Transverse colon (tissue), 4 donors: ENCODE measurements at regions not wholly inside any gene's neighbourhood (a gene's known extent, or its start where the extent isn't known, plus 50 kb on each side); places are given as distances from the start of the nearest gene placed in this dataset.

Experiments
- DNase-seq: peaks from one replicate; pipeline ENCODE4 v3.0.0-alpha.2; 2019
- H3K27ac ChIP-seq, 4 donors: fragments of 200-600 bp; sonication (generic); 2 replicates each; pipeline ENCODE4 v1.5.1; 2016 to 2018; ENCODE audit warnings: inconsistent platforms in 4 of 4
- H3K27me3 ChIP-seq: fragments of 200-600 bp; sonication (generic); 2 replicates; pipeline ENCODE4 v1.5.1; 2017; ENCODE audit warnings: inconsistent platforms
- H3K36me3 ChIP-seq, 4 donors: fragments of 200-600 bp; sonication (generic); 2 replicates each; pipeline ENCODE4 v1.5.1; 2017 to 2019; ENCODE audit warnings: inconsistent platforms in 4 of 4
- H3K4me1 ChIP-seq, 4 donors: fragments of 200-600 bp; sonication (generic); 2 replicates each; pipeline ENCODE4 v1.5.1; 2017 to 2020; ENCODE audit warnings: inconsistent platforms in 4 of 4
- H3K4me3 ChIP-seq, 4 donors: fragments of 200-600 bp; sonication (generic); 1 replicate in 1 of 4; 2 replicates in 3 of 4; pipeline versions ENCODE4 v1.5.1 to v1.6.1; 2017 to 2019; ENCODE audit warnings: inconsistent platforms in 4 of 4
- H3K9me3 ChIP-seq, 2 donors: fragments of 200-600 bp; sonication (generic); 2 replicates each; pipeline ENCODE4 v1.5.1; 2017 to 2019; ENCODE audit warnings: inconsistent platforms in 2 of 2
- CTCF ChIP-seq, 5 experiments: fragments of 200-600 bp in 3 of 5; fragments of 450-650 bp in 2 of 5; sonication (generic) in 3 of 5; IDR thresholded peaks; 1 replicate in 2 of 5; 2 replicates in 3 of 5; pipeline ENCODE4 v1.5.1; 2016 to 2017; ENCODE audit warnings: antibody characterized with exemption in 5 of 5, inconsistent platforms in 3 of 5, mild to moderate bottlenecking in 2 of 5, moderate library complexity in 1 of 5
- EP300 ChIP-seq: sonication (generic); formaldehyde crosslinking; IDR thresholded peaks from one replicate; pipeline ENCODE4 v1.6.1; 2017; ENCODE audit warnings: antibody characterized with exemption, low read depth
- POLR2A ChIP-seq: fragments of 450-650 bp; IDR thresholded peaks from one replicate; pipeline ENCODE4 v1.6.1; 2016; ENCODE audit warnings: antibody characterized with exemption, mild to moderate bottlenecking, moderate library complexity
- POLR2AphosphoS5 ChIP-seq, 3 donors: sonication (generic); formaldehyde crosslinking; IDR thresholded peaks; one replicate each; pipeline ENCODE4 v1.6.1; 2016; ENCODE audit warnings: antibody characterized with exemption in 3 of 3
- WGBS, 2 donors: methylation state at CpG; one replicate each; pipeline ENCODE4 v1.1.5; 2018; ENCODE audit warnings: low coverage in 1 of 2; 5-methylcytosine and 5-hydroxymethylcytosine counted together
- in situ Hi-C, 4 donors: fragments of 200-750 bp; cut with MboI; loops; one replicate each; pipeline versions ENCODE4 v1.15.0 to v1.15.1; 2017; ENCODE audit warnings: low sequenced_read_pairs in 3 of 4, low pct_ligation_motif_present in 1 of 4, low pct_unique_long_range_greater_than_20kb in 1 of 4
- intact Hi-C: fragments of 100-400 bp; cut with DNase I; formaldehyde crosslinking; loops from one replicate; pipeline ENCODE4 v1.15.1; 2023; ENCODE audit warnings: low total_unique reads

- no peak overlapping the region for H3K27ac ChIP-seq
- intact Hi-C loops = no loop called here
- 81 to 84% methylated on average over 9 to 10 of the region's 10 CpGs for WGBS, 2 donors
- no peaks in the 10 kb centered on the region for H3K4me1 ChIP-seq
- TF ChIP-seq EP300 (no peak), CTCF (IDR thresholded peaks at IDR 0.05) (no peak), POLR2A (no peak), POLR2AphosphoS5 (IDR thresholded peaks at IDR 0.05) (no peak)
- no peaks in the 10 kb centered on the region for H3K36me3 ChIP-seq
- H3K9me3 ChIP-seq = no peaks in the 10 kb centered on the region
- DNase-seq = no peak
- in situ Hi-C loops = no loop called here
- no peak overlapping the region for H3K4me3 ChIP-seq
- no peaks in the 10 kb centered on the region for H3K27me3 ChIP-seq
Measured at GRCh38 chr18:76136701-76137100, 358.3 kb downstream of the ZNF516 start.

GRCh38 chr18:76134628-76135027 is 360.4 kb downstream of the ZNF516 start:
- no peaks in the 10 kb centered on the region for H3K9me3 ChIP-seq
- no peak overlapping the region for H3K27ac ChIP-seq
- H3K36me3 ChIP-seq = no peaks in the 10 kb centered on the region
- no peaks in the 10 kb centered on the region for H3K27me3 ChIP-seq
- no peak overlapping the region for H3K4me3 ChIP-seq
- H3K4me1 ChIP-seq = no peaks in the 10 kb centered on the region
- in situ Hi-C loops (no loop called here), intact Hi-C loops (no loop called here)
- 38 to 52% methylated on average over 1 of the region's 1 CpG for WGBS, 2 donors
- TF ChIP-seq EP300 (no peak), POLR2AphosphoS5 (IDR thresholded peaks at IDR 0.05) (no peak), CTCF (IDR thresholded peaks at IDR 0.05) (no peak), POLR2A (no peak)
- no peak for DNase-seq

GRCh38 chr18:76133873-76134272 is 361.2 kb downstream of the ZNF516 start:
- H3K4me3 ChIP-seq = no peak overlapping the region
- H3K27ac ChIP-seq = no peak overlapping the region
- H3K27me3 ChIP-seq = no peaks in the 10 kb centered on the region
- in situ Hi-C loops (no loop called here), intact Hi-C loops (no loop called here)
- DNase-seq = no peak
- WGBS, 2 donors = 78 to 86% methylated on average over 1 of the region's 1 CpG
- no peaks in the 10 kb centered on the region for H3K9me3 ChIP-seq
- H3K36me3 ChIP-seq = no peaks in the 10 kb centered on the region
- no peaks in the 10 kb centered on the region for H3K4me1 ChIP-seq
- no peak for TF ChIP-seq CTCF (IDR thresholded peaks at IDR 0.05)
- TF ChIP-seq POLR2A = no peak
- no peak for TF ChIP-seq EP300
- TF ChIP-seq POLR2AphosphoS5 (IDR thresholded peaks at IDR 0.05) = no peak

GRCh38 chr18:76131738-76132137 is 363.3 kb downstream of the ZNF516 start:
- intact Hi-C loops (no loop called here), in situ Hi-C loops (no loop called here)
- no peaks in the 10 kb centered on the region for H3K36me3 ChIP-seq
- H3K27me3 ChIP-seq = no peaks in the 10 kb centered on the region
- no peak for DNase-seq
- WGBS, 2 donors = 72 to 80% methylated on average over 1 of the region's 1 CpG
- H3K4me1 ChIP-seq = no peaks in the 10 kb centered on the region
- no peak overlapping the region for H3K27ac ChIP-seq
- no peaks in the 10 kb centered on the region for H3K9me3 ChIP-seq
- TF ChIP-seq CTCF (IDR thresholded peaks at IDR 0.05) = no peak
- no peak for TF ChIP-seq POLR2AphosphoS5 (IDR thresholded peaks at IDR 0.05)
- TF ChIP-seq EP300 = no peak
- TF ChIP-seq POLR2A = no peak
- H3K4me3 ChIP-seq = no peak overlapping the region
